OCI-LY7 (cell line): ENCODE measurements at regions not wholly inside any gene's neighbourhood (a gene's known extent, or its start where the extent isn't known, plus 50 kb on each side); places are given as distances from the start of the nearest gene placed in this dataset.

Source experiments
- BruUV-seq: library from RNA; stranded (reverse); fragments of 400-500 nt; replicated peaks from 2 replicates; lab custom pipeline; 2021; lab: Mats Ljungman, UMichigan
- CTCF ChIA-PET: fragments of 300-600 bp; sonication (Branson Sonifier 250); formaldehyde crosslinking; loops from one replicate; lab custom pipeline; 2022; ENCODE audit warnings: antibody characterized with exemption; ENCODE audit not compliant: unreplicated experiment; lab: Charles Lee
- POLR2A ChIA-PET: fragments of 300-600 bp; sonication (Branson Sonifier 250); formaldehyde crosslinking; loops from one replicate; lab custom pipeline; 2022; ENCODE audit warnings: antibody characterized with exemption; lab: Charles Lee
- DNase-seq: peaks from one replicate; pipeline ENCODE4 v3.0.0-alpha.2; 2015; ENCODE audit warnings: low spot score
- H2AFZ ChIP-seq: fragments of 200-600 bp; sonication (generic), shearing (Covaris generic); 2 replicates; pipeline ENCODE4 v1.6.1; 2014; ENCODE audit warnings: mild to moderate bottlenecking, antibody characterized with exemption, low read length, moderate library complexity
- H3K27ac ChIP-seq: fragments of 200-600 bp; sonication (generic); 2 replicates; pipeline ENCODE4 v1.5.1; 2014; ENCODE audit warnings: mixed run types, low read depth, mild to moderate bottlenecking, moderate library complexity, low read length, inconsistent platforms; ENCODE audit not compliant: poor library complexity, severe bottlenecking
- H3K36me3 ChIP-seq: fragments of 200-600 bp; sonication (generic); 2 replicates; pipeline ENCODE4 v1.6.1; 2014; ENCODE audit warnings: mild to moderate bottlenecking, antibody characterized with exemption, low read length, moderate library complexity, mixed read lengths; ENCODE audit not compliant: insufficient read depth
- H3K4me1 ChIP-seq: fragments of 200-600 bp; sonication (generic); 2 replicates; pipeline ENCODE4 v1.5.1; 2014; ENCODE audit warnings: mild to moderate bottlenecking, low read length; ENCODE audit not compliant: insufficient read depth, poor library complexity, severe bottlenecking
- H3K4me2 ChIP-seq: fragments of 200-600 bp; sonication (generic); 2 replicates; pipeline ENCODE4 v1.6.1; 2014; ENCODE audit warnings: mild to moderate bottlenecking, low read length
- H3K4me3 ChIP-seq: fragments of 200-600 bp; sonication (generic); 2 replicates; pipeline ENCODE4 v1.5.1; 2014; ENCODE audit warnings: mild to moderate bottlenecking, low read depth, low read length; ENCODE audit not compliant: poor library complexity, severe bottlenecking
- H3K79me2 ChIP-seq: fragments of 200-600 bp; sonication (generic); 2 replicates; pipeline ENCODE4 v1.6.1; 2016; ENCODE audit warnings: low read depth, mild to moderate bottlenecking, low read length, moderate library complexity, mixed read lengths; ENCODE audit not compliant: insufficient read depth
- H3K9me2 ChIP-seq: fragments of 200-600 bp; sonication (generic); 2 replicates; pipeline ENCODE4 v1.6.1; 2016; ENCODE audit warnings: mild to moderate bottlenecking, low read length, mixed read lengths; ENCODE audit not compliant: insufficient read depth
- H3K9me3 ChIP-seq: fragments of 200-600 bp; sonication (generic); 2 replicates; pipeline ENCODE4 v1.6.1; 2014; ENCODE audit warnings: mild to moderate bottlenecking, mixed run types, low read length, mixed read lengths
- H4K20me1 ChIP-seq: fragments of 200-600 bp; sonication (generic); 2 replicates; pipeline ENCODE4 v1.6.1; 2014; ENCODE audit warnings: mild to moderate bottlenecking, antibody characterized with exemption, low read length, moderate library complexity, mixed read lengths; ENCODE audit not compliant: insufficient read depth
- CTCF ChIP-seq: fragments of 200-600 bp; sonication (generic); conservative IDR thresholded peaks from 2 replicates; pipeline ENCODE4 v1.5.1; 2014; ENCODE audit warnings: mild to moderate bottlenecking, antibody characterized with exemption, low read length, moderate library complexity, mixed read lengths
- EZH2phosphoT487 ChIP-seq: fragments of 200-600 bp; sonication (generic); IDR thresholded peaks from 2 replicates; pipeline ENCODE4 v1.6.1; 2018; ENCODE audit warnings: low read depth, borderline replicate concordance, mild to moderate bottlenecking, mixed run types, antibody characterized with exemption, low read length, moderate library complexity, mixed read lengths
- intact Hi-C: fragments of 100-400 bp; cut with micrococcal nuclease; formaldehyde crosslinking; loops from one replicate; pipeline ENCODE4 v1.10.0; 2022; ENCODE audit not compliant: unreplicated experiment

DNA sequence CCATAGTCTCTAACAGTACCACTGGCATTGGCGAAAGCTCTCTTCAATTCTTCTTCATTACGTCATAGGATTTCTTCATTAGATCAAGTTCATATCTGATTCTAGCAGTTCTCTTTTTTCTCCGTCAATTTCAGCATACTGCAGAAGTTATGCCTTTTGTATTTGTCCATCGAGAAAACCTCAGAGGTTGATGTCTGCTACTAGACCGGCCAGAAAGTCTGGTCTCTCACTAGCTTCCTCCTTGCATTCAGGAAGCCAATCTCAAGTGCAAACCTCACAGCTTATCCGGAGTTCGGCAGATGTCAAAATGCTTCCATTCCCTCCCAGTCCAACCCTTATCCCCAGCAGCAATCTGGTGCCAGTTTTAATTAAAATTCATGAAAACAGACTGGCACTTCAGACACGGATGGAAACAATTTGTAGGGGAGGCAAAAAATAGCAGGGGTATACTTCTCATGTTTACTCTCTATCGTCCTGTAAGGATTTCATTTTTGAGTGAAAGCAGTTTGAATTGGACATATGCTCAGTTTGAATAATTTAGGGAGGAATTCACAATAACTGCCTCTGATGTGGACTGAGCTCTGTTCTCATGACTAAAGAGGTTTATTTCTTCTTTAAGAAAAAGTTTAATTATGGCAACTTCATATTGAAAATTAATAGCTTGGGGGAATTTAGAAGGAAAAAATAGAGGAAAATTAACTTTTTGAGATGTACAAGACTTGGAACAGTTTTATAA is 56.4 kb upstream of the TMC1 start:
- intact Hi-C loops = no loop called here

DNA sequence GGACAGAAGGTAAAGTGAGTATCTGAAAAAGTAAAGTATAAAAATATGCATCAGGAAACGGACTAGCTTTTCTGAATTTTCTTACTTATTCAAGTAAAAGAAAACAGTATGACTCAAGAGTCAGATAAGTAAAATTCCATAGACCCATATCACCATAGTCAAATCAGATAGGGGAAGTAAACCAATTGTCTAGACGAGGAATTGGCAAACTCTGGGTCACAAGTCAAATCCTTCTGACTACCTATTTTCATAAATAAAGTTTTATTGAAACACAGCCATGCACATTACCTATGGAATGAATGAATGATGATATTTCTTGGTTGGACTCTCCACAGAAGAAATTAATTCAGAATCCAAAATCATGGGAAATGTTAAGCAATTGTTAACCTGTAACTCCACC is 59.1 kb upstream of the TMC1 start:
- no peak for DNase-seq
- TF ChIP-seq EZH2phosphoT487 (no peak), CTCF (no peak)
- H3K9me3 ChIP-seq = no peaks in the 10 kb centered on the region
- H3K36me3 ChIP-seq = no peaks in the 10 kb centered on the region
- H3K27ac ChIP-seq = no peak overlapping the region
- H3K9me2 ChIP-seq = no peaks in the 10 kb centered on the region
- no TSS peak for BruUV-seq
- no peaks in the 10 kb centered on the region for H4K20me1 ChIP-seq
- intact Hi-C loops = no loop called here
- no peak overlapping the region for H3K4me2 ChIP-seq
- no peaks in the 10 kb centered on the region for H3K79me2 ChIP-seq
- no peak overlapping the region for H2AFZ ChIP-seq
- H3K4me3 ChIP-seq = no peak overlapping the region
- ChIA-PET POLR2A (no interaction called here), CTCF (no interaction called here)
- no peaks in the 10 kb centered on the region for H3K4me1 ChIP-seq

More for the DNA sequence above, 56.4 kb upstream of the TMC1 start:
- ChIA-PET POLR2A (no interaction called here), CTCF (no interaction called here)
- no peaks in the 10 kb centered on the region for H3K9me2 ChIP-seq
- H3K36me3 ChIP-seq = no peaks in the 10 kb centered on the region
- H3K4me1 ChIP-seq = no peaks in the 10 kb centered on the region
- no peak overlapping the region for H3K4me2 ChIP-seq
- no peaks in the 10 kb centered on the region for H3K9me3 ChIP-seq
- DNase-seq = no peak
- no peaks in the 10 kb centered on the region for H4K20me1 ChIP-seq
- TF ChIP-seq EZH2phosphoT487 (no peak), CTCF (no peak)
- H3K79me2 ChIP-seq = no peaks in the 10 kb centered on the region
- no TSS peak for BruUV-seq
- H3K27ac ChIP-seq = no peak overlapping the region
- H3K4me3 ChIP-seq = no peak overlapping the region
- H2AFZ ChIP-seq = no peak overlapping the region
